Brain pericyte (primary cell): ENCODE measurements at regions not wholly inside any gene's neighbourhood (a gene's known extent, or its start where the extent isn't known, plus 50 kb on each side); places are given as distances from the start of the nearest gene placed in this dataset.

Experiments used
- DNase-seq: peaks from one replicate; pipeline ENCODE4 v3.0.0-alpha.2; 2012; ENCODE audit warnings: low read depth, low spot score

GRCh38 chr5:158164296-158165047, 305.5 kb upstream of the CLINT1 start:
- no peak for DNase-seq

GRCh38 chr5:158163451-158164295, 304.7 kb upstream of the CLINT1 start:
- no peak for DNase-seq

- DNase-seq, result no peak
Measured at GRCh38 chr5:158162479-158163034, 303.6 kb upstream of the CLINT1 start.

- DNase-seq, result no peak
Measured at GRCh38 chr5:158162026-158162425, 303.1 kb upstream of the CLINT1 start.

GRCh38 chr5:158159621-158160020, 300.7 kb upstream of the CLINT1 start:
- DNase-seq, result no peak

GRCh38 chr5:158155811-158156505, 297.0 kb upstream of the CLINT1 start:
- no peak for DNase-seq

- DNase-seq, result no peak
Measured at GRCh38 chr5:158155067-158155466, 296.1 kb upstream of the CLINT1 start.

GRCh38 chr5:158154226-158155005, 295.5 kb upstream of the CLINT1 start:
- DNase-seq, result peak; percentile 65

GRCh38 chr5:158153508-158153907, 294.6 kb upstream of the CLINT1 start:
- DNase-seq, result no peak

GRCh38 chr5:158152136-158152535, 293.2 kb upstream of the CLINT1 start:
- DNase-seq, result no peak

GRCh38 chr5:158147227-158147626, 288.3 kb upstream of the CLINT1 start:
- no peak for DNase-seq

- no peak for DNase-seq
Measured at GRCh38 chr5:158145827-158146226, 286.9 kb upstream of the CLINT1 start.

GRCh38 chr5:158143081-158143480, 284.1 kb upstream of the CLINT1 start:
- DNase-seq, result no peak

GRCh38 chr5:158142156-158142555, 283.2 kb upstream of the CLINT1 start:
- DNase-seq, result no peak

GRCh38 chr5:158140120-158140731, 281.3 kb upstream of the CLINT1 start:
- no peak for DNase-seq

- DNase-seq, result no peak
Measured at GRCh38 chr5:158139161-158139560, 280.2 kb upstream of the CLINT1 start.

- no peak for DNase-seq
Measured at GRCh38 chr5:158135682-158136179, 276.8 kb upstream of the CLINT1 start.

GRCh38 chr5:158133369-158133768, 274.4 kb upstream of the CLINT1 start:
- no peak for DNase-seq

- DNase-seq, result no peak
Measured at GRCh38 chr5:158127536-158127935, 268.6 kb upstream of the CLINT1 start.
